ENCODE measurements at regions not wholly inside any gene's neighbourhood (a gene's known extent, or its start where the extent isn't known, plus 50 kb on each side); places are given as distances from the start of the nearest gene placed in this dataset.

DNA sequence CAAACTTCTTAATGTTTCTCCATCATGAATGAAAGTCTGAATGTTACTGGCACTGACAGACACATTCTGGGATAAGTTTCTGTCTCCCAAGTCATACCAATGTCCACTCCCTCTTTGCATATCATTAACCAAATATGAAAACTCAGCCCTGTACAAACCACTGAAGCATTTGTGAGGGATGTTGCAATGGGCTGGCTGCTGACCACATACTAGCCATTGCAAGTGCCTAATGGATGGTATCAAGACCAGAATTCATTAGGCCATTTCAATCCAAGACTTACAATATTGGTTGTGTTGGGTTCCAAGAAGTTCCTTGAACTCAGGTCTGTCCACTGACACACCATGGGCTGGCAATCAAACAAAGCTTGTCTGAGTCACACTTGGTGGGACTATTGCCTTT lies 73.8 kb downstream of the CBLN2 start:
- DNase-seq, result no peak

DNA sequence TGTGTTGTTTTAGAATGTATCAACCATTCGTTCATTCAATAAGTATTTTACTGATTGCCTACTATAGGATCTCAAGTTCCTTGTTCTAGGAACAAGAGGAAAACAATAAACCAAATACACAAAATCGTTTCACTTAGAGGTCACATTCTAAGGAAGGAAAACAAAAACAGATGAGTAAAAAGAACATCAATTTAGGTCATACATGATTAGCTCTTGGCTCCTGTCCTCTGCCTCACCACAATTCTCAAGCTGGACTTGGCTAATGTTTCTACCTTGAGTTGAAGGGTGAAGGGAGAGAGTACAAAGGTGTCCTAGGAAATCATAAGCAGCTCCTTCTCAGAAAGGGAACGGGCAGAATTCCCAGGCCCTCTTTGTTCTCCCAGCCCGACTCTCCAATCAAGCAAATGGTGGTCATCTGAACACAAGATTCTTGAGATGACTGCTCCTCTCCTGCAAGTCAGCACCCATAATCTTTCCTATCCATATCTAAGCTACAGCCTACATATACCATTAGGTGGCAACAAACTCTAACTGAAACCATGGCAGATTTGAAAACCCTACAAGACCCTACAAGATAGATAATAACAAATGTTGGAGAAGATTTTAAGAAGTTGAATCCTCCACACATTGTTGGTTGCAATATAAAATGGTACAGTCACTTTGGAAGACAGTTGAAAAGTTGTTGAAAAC lies 76.0 kb downstream of the CBLN2 start:
- DNase-seq, result no peak

DNA sequence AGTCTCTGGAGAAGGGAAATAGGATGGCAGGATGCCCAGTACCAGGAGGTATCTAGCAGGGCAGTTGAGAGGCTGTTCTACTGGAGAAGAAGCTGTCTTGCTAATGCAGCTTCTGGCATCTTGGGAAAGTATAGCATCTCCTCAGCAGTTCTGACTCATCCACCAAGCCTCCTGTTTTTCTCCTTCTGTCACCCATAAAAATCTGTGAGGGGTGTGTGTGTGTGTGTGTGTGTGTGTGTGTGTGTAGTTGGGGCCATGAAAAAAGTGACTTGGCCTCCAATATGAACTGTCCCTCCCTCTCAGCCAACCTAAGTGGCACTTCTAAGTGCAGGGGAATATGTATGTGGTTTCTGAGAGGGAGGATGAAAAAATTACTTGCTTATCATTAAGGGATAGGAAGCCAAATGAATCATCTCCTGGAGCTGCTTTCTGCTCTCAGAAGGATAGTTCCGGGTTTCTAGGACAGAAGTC lies 83.9 kb downstream of the CBLN2 start:
- DNase-seq, result no peak

DNA sequence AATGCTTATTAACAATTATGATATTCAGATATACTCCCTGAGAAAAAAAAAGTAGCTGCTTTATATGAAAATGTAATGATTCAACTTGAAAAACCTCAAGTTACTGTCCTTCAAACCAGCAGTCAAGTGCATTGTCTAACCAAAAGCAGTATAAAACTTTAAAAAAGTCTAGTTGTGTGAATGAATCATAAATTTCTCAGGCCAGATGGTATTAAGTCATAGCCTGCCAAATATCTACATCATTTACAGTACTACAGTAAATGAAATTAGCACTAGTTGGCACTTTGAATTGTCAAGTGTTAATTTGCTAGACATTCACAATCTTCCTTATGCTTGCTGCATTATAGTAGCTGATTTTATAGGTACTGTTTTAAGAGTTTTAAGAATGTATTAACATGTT lies 85.9 kb downstream of the CBLN2 start:
- DNase-seq, result no peak

DNA sequence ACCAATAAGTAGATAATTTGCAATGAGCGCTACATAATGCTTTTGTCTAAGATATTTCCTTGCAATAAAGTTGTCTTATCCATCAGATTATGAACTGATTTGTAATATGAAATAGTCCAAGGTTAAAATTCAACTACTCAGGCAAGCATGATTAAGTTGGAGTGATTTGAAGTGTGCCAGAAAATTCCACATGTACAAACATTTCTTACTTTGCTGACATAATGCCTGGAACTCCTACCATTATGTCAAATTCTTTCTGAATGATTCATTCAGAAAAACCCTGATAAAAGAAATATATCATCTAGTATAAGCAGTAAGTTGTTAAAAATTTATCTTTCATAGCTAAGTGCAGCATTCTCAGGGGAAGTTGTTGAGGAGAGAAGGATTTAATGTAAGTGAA lies 87.3 kb downstream of the CBLN2 start:
- DNase-seq, result no peak

DNA sequence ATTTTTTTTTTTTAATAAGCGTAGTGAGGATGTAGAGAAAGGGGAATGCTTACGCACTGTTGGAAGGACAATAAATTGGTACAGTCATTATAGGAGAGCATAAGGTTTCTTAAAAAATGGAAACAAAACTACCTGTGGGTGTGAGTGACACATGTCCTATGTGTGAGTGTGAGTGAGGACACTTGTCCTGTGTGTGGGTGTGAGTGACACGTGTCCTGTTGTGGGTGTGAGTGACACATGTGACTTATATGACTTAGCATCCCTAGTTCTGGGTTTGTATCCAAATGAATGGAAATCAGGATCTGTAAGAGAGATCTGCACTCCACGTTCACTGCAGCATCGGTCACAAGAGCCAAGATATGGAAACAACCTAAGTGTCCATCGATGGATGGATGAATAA lies 91.8 kb downstream of the CBLN2 start:
- no peak for DNase-seq

DNA sequence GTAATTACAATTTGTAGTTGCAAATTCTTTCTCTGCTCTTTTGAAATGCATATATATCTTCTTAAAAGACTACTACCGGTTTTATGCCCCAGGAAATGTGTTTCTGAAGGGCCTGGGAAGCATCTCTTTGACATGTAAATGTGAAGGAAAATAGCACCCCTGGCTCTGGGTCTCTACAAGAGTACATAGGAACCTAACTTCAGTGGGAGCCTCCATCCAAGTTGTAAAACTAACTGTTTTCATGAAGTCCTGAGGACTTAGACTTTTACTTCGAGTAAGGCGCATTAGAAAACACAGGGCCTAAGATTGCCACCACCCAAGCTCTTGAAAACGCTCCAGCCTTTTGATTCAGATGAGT lies 99.4 kb downstream of the CBLN2 start:
- no peak for DNase-seq

DNA sequence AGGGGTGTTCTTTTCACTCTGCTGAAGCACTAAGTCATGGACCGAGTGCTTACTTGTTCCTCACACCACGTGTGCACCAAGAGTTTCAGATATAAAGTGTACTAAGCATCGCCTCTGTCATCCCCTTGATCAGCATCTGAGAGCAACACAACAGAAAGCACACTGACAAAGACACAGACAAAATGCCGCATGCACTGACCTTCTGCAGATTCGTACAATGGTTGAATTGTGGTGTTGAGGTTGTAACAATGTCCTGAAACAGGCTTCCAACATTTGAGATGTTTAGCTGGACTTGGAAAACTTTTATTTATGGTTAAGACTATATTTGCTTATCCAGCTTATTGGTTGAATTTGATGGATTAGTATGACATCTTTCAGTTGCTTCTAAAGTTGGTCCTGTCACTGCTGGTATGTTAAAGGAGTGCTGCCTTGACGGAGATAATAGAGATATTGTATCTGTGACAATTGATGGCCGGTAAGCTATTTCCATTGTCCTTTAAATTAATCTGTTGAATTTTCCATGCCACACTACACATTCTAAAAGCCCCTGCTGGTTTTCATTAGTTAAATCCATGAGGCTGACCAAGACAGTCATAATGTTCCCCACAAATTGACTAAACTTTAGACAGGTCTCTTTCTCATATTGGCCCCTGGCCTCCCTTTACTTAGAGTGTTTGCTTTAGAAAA lies 99.9 kb downstream of the CBLN2 start:
- no peak for DNase-seq

DNA sequence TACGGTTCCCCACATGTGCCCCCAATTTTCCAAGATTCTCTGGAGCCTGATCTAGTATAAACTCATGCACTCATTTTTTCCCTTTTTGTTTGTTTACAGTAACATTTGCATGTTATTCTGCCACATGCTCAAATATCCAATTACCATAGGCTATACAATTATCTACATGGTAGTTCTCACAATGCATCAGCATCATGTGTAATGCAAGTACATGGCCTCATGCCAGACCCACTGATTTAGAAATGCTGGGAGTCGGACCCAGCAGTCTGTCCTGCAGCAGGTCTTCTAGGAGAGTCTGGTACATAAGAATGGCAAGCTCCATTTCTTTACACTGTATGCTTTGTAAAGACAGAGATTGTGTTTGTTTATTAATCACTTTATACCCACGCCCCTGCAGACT lies 107.7 kb downstream of the CBLN2 start:
- DNase-seq, result no peak

DNA sequence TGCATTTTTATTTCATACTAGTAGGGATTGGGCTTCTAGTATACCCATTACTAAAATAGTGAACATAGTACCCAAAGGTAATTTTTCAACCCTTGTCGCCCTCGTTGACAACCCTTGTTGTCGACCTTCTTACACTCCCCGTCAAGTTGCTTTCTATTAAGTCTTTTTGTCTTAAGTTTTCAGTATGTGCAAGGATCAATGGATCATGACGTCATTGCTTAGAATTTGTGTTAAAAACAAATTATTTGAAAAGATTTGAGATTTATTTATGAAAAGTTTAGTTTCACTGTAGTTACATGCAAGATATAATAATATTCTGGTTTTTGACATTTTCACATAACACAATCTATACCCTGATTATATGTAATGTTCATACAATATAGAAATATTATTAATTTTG lies 110.4 kb downstream of the CBLN2 start:
- DNase-seq, result no peak

DNA sequence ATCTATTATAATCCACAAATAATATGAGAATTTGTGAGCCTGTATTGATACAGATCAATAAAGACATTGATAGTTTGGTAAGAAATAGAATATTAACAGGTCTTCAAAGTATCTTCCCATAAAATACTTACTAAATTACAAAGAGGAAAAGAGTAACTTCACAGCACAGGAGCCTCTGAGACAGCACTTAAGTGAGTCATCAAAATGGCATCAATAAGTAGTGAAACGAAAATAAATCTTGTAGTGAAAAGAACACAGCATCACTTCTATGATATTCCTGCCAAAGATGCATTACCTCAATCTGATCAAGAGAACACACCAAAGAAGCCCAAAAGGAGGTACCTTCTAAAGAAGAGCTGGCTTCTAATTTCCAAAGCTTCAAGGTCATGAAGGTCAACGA lies 116.4 kb downstream of the CBLN2 start:
- no peak for DNase-seq

DNA sequence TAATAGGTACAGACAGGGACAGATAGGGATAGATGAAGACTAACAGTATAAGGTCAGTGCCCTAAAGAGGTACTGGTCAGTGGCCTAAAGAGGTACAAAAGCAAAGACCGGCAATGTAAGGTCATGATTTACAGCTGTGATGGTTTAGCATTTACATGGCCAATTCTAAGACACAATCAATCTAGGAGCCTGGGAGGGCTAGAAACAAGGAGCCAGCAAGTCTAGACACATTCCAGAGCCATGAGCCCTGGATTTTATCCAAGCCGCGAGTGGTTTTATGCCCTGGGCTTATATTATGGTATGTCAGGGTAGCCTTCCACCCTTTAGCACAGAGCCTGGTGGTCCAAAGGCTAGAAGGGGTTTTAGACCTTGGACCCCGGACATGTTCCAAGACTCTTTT lies 124.2 kb downstream of the CBLN2 start:
- DNase-seq, result no peak

DNA sequence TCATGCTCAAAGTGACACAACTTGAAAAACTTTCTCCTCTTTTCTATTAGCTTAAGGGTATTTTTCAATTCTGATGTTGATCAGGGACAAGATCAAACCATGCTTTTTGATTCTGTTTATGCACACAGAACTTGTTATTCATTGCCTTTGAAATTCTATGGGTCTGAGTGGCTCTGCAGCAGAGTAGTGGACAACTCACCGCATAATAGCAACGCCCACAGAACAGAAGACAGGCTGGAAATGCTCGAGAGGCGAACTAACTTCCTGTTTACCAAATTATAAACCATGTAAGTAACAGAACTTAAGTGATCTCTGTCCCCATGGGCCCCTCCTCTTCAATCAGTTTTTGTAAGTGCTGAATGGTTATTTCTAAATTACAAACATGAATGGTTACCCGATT lies 131.2 kb downstream of the CBLN2 start:
- DNase-seq, result no peak

DNA sequence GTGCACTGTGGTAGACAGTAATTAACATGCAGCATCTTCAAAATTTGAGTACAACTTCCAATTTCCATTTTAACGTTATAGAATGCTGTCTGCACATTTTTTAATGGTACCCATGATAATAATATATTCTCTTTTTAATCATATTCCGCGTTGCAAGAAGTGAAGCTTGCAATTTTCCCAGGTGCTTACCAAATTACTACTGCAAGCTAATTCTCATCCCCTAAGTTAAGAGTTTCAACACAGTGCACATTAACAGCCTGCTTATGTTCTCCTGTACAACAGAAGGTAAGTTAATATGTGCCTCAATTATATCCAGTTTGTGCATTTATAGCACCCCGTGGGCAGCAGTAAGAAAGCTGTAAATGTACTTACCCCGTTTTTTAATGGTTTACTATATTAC lies 132.9 kb downstream of the CBLN2 start:
- DNase-seq, result no peak

DNA sequence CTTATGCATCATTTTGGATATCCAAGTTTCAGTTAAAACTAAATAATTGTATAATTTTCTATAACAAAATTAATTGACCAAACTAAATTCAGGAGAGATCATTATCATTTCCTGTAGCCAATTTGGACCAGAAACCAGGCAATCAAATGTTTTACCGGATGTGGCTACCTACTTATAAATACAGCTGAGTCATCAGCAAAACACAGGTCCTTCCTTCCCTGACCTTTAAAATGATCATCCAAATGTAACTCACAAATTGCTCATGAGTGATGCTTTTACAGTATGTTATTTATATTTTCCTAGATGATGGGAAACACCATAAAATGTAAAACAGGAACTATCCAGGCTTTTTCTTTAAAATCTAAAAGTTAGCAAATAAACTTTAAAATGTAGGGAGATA lies 133.7 kb downstream of the CBLN2 start:
- no peak for DNase-seq

DNA sequence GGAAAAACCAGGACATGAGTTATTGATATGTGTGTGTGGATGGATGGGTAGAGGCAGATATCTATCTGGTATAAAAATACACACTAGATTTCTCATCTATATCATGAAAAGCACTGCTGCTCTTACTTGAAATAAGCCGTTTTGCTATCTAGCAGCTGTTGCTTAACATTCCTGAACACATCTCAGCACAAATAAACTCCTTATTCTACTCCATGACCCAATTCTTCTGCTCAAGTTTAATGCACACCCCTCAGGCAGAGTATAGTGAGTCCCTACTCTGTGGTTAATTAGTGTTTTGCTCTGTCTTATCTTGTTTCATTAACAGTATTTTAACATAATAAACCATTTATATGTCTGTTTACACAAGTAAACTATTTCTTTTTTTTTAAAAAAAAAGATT lies 134.2 kb downstream of the CBLN2 start:
- DNase-seq, result no peak

DNA sequence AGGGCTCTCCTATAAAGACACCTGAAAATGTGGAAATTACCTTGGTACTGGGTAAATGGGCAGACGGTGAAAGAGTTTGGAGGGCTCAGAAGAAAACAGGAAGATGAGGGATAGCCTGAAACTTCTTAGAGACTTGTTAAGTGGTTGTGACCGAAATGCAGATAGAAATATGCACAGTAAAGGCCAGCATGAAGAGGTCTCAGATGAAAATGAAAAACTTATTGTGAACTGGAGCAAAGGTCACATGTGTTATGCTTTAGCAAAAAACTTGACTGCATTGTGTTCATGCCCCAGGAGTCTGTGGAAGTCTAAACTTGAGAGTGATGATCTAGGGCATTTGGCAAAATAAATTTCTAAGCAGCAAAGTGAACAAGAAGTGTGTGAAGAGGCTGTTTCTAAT lies 137.1 kb downstream of the CBLN2 start:
- no peak for DNase-seq

DNA sequence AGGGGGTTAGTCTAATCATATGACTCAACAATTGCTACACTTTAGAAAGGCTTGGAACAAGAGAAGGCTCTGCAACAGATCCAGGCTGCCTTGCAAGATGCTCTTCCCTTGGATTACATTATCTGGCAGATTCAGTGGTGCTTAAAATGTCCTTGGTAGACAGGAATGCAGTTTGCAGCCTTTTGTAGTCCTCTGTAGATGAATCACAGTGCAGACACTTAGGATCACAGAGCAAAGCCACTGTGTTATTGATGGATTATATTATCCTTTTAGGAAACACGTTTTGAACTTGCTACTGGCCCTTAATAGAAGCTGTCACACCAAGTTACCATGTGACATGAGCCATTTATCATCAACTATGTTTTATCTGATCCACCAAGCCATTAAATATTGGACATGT lies 152.2 kb downstream of the CBLN2 start:
- DNase-seq, result no peak

DNA sequence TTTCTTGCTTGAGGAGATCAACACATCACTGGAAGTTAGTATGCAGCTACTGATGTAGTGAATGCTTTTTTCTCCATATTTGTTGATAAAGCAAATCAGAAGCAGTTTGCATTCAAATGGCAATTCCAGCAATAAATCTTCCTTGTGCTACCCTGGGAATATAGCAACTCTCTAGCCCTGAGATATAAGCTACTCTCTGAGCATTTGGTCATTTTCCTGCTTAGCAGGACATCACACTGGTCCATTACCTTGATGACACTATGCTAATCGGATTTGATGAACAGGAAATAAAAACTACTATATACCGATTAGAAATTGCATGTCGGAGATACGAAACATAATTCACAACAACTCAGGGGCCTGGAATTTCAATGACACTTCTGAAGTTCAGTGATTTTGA lies 152.7 kb downstream of the CBLN2 start:
- DNase-seq, result no peak

DNA sequence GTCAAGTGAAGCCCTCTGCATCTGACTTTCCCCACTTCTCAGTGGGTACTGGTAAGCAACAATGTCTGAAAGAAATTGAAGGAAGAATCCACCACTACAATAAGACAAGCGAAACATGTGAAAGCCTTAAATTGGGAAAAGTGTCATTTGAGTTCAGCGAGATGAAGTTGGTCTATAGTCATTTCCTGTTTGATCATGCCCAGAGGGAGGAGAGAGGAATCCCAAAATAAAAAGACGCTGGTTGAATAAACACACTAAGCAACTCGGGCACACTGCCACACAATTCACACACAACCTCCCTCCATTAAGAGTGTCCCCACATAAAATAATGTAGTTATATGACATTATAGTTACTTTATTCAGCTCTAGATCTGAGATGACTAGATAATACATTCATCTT lies 166.1 kb downstream of the CBLN2 start:
- DNase-seq, result no peak

DNA sequence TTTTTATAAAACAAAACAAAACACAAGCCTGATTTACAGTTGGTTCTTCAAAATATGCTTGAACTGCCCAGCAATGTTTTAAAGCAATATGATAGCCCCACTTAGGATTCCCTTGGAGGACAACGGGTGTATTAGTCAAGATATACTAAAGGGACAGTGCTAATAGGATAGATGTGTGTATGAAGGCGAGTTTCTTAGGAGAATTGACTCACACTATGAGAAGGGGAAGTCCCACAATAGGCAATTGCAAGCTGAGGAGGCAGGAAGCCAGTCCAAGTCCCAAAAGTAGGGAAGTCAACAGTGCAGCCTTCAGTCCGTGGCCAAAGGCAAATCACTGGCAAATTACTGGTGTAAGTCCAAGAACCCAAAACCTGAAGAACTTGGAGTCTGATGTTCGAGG lies 167.9 kb downstream of the CBLN2 start:
- DNase-seq, result no peak

DNA sequence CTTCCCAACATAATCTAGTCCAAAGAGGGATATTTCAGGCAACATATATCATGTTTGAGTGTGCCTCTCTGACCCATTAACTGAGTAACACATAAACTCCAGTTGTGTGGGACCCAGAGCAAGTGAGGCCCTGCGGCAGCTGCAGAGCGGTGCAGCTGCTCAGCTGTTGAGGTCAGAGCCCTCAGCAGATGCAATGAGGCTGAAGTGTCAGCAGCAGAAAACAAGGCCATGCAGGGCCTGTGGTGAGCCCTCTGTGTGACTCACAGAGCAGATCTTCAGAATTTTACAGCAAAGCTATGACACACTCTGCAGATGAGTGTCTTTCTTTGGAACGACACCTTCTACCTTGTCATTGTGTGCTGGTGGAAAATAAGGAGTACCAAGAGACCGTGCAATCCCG lies 168.5 kb downstream of the CBLN2 start:
- DNase-seq, result no peak

DNA sequence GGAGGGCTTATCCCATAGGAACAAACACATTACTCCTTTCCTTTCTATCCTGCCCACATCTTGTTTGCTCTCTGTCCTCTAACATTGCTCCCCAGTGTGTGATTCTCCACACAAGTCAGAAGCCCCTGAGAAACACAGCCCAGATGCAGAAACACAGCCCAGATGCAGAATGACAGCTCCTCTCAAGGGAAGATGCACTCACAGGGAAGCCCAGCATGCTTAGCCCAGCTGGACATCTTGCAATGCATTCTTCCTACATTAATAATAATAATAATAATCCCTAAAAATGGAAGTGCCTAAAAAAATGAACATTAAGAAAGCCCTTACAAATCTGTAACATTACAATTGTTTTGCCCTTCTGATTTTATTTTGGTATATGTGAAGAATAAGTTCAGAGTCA lies 172.1 kb downstream of the CBLN2 start:
- DNase-seq, result no peak

DNA sequence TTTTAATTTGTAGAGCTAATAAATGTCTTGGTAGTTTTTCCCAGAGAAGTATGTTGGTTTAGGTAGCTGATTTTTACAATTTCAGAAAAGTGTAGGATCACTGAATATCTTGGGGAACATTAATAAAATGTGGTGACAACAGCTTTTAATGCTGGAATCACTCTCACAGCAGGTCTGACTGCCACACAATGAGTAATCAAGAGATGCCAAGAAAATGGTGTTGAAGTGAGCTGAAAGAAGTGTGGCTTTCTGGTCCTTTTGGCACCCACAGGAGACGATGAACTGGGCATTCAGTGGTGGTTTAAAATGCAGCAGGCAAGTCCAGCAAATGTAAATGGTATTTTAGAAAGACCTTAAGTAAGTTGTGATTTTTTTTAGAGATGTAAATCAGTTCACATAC lies 175.8 kb downstream of the CBLN2 start:
- no peak for DNase-seq

DNA sequence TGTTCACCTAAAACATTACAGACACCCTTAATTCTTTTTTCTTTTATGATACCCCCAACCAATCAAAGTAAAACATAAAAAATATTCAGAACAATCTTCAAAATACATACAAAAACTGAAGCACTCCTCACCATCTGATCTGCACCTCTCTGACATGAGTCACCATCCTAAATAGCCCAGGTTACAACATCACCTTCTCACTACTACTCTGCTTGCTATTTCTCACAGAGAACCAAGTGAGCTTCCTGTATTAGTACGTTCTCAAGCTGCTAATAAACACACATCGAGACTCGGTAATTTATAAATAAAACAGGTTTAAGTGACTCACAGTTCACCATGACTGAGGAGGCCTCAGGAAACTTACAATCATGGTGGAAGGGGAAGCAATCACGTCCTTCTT lies 183.5 kb downstream of the CBLN2 start:
- no peak for DNase-seq
